Thymus (tissue), 11 donors: ENCODE measurements at regions not wholly inside any gene's neighbourhood (a gene's known extent, or its start where the extent isn't known, plus 50 kb on each side); places are given as distances from the start of the nearest gene placed in this dataset.
"Not testable (repeated sequence)": the region's sequence is repeated elsewhere in the genome, so short reads cannot be mapped to it uniquely, and the experiment has no call there.

Experiments used
- DNase-seq, 9 donors: peaks; one replicate each; pipeline ENCODE4 v3.0.0-alpha.2; 2013; ENCODE audit warnings: low spot score in 9 of 9, low read depth in 6 of 9, missing footprints in 1 of 9
- H3K27ac ChIP-seq, 2 donors: one replicate each; pipeline ENCODE4 v1.5.1; 2013; ENCODE audit warnings: control low read depth in 1 of 2, low read depth in 1 of 2, low read length in 1 of 2, mild to moderate bottlenecking in 1 of 2, moderate library complexity in 1 of 2
- H3K27me3 ChIP-seq, 2 donors: one replicate each; pipeline ENCODE4 v1.5.1; 2013; ENCODE audit warnings: low read length in 1 of 2; ENCODE audit not compliant: control insufficient read depth in 2 of 2, insufficient read depth in 1 of 2
- H3K36me3 ChIP-seq, 2 donors: one replicate each; pipeline ENCODE4 v1.5.1; 2013; ENCODE audit warnings: low read length in 1 of 2, mild to moderate bottlenecking in 1 of 2, moderate library complexity in 1 of 2; ENCODE audit not compliant: control insufficient read depth in 2 of 2, insufficient read depth in 2 of 2
- H3K4me1 ChIP-seq, 2 donors: one replicate each; pipeline ENCODE4 v1.5.1; 2013; ENCODE audit warnings: low read length in 2 of 2; ENCODE audit not compliant: control insufficient read depth in 2 of 2, insufficient read depth in 2 of 2
- H3K4me3 ChIP-seq, 2 donors: one replicate each; pipeline ENCODE4 v1.5.1; 2013; ENCODE audit warnings: low read length in 2 of 2, control low read depth in 1 of 2, mild to moderate bottlenecking in 1 of 2
- H3K9me3 ChIP-seq, 2 donors: one replicate each; pipeline ENCODE4 v1.5.1; 2013; ENCODE audit warnings: low read length in 1 of 2, mild to moderate bottlenecking in 1 of 2; ENCODE audit not compliant: control insufficient read depth in 2 of 2, insufficient read depth in 1 of 2
- WGBS: extraction: QIAGEN DNeasy Blood & Tissue Kit; methylation state at CpG from one replicate; pipeline ENCODE4 v1.1.7; 2013; 5-methylcytosine and 5-hydroxymethylcytosine counted together
- donor health status: healthy.

DNA sequence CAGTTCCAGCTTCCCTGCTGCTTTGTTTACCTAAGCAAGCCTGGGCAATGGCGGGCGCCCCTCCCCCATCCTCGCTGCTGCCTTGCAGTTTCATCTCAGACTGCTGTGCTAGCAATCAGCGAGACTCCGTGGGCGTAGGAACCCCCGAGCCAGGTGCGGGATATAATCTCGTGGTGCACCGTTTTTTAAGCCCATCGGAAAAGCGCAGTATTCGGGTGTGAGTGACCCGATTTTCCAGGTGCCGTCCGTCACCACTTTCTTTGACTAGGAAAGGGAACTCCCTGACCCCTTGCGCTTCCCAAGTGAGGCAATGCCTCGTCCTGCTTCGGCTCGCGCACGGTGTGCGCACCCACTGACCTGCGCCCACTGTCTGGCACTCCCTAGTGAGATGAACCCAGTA lies 914.7 kb downstream of the AMY1C start:
- not testable (repeated sequence) for DNase-seq, H3K4me3 ChIP-seq, H3K9me3 ChIP-seq, H3K27me3 ChIP-seq, H3K36me3 ChIP-seq, H3K4me1 ChIP-seq, H3K27ac ChIP-seq
- WGBS = 97% methylated on average over 24 of the region's 24 CpGs

DNA sequence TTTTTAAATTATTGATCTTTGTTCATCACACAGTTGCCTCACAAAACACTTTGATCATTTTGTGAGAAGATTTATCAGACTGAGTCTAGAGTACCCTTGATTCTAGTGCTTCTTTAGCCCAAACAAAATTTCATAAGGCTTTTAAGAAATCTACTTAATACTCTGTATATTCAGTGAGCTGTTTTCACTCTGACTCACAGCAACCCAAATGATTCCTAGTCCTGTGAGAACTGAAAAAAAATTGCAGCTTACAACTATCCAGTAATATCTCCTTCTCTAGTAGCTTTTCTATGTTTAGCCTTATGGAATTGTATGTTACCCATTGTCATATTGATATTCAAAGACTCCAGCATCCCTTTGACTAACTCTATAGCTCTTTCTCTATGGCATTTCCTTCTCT lies 915.6 kb downstream of the AMY1C start:
- no peaks in the 10 kb centered on the region for H3K4me1 ChIP-seq

DNA sequence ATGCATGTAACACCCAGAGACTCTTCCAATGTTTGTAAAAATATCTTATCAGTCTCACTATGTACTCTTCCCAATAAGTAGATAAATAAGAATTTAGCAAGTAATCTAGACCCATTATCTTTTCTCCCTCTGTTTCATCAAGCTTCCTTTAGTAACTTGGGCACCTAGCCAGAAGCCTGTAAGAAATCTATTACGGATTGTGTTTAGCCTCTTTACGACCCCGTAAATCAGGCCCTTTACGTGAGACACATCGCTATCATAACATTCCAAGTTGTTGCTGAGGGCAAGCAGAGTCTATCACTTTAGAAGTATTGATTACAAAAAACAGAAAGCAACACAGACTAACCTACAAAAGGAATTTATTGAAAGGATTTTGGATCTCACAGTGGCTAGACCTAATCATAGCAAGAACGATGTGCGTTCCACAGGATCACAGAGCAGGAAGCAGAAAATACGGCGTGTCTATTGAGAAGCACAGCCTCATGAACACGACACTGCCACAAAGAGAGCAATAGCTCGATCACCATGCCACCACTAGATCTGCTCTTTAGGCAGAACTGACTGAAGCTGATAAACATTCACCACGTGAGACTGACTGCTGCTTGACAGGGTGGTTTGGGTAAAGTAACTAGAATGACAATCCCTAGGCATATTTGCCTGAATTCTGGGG lies 922.1 kb downstream of the AMY1C start:
- Histone ChIP-seq H3K4me3 (no peak overlapping the region), H3K27me3 (no peaks in the 10 kb centered on the region), H3K27ac (no peak overlapping the region), H3K36me3 (no peaks in the 10 kb centered on the region), H3K9me3 (no peaks in the 10 kb centered on the region), H3K4me1 (no peaks in the 10 kb centered on the region)
- no peak for DNase-seq
- 81% methylated on average over 12 of the region's 12 CpGs for WGBS

More for the DNA sequence above, 915.6 kb downstream of the AMY1C start:
- H3K4me3 ChIP-seq = no peak overlapping the region
- H3K27ac ChIP-seq = no peak overlapping the region
- H3K36me3 ChIP-seq = no peaks in the 10 kb centered on the region
- no peaks in the 10 kb centered on the region for H3K9me3 ChIP-seq
- DNase-seq = no peak
- no peaks in the 10 kb centered on the region for H3K27me3 ChIP-seq

DNA sequence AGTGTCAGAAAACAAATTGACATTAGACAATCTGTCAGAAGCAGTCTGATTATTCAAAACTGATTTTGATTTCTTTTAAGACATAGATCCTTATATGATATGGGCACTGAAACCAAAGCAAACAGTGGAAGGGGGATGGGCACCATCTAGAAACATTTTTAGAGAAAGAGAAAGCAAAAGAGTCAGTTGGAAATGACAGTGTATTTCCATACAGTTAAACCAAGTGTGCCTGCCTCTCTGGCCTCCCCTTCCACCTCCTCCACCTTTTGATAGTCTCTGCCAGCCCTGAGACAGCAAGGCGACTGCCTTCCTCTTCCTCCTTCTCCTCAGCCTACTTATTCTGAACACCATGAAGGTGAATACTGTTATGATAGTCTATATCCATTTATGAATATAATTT lies 949.7 kb downstream of the AMY1C start:
- no peak overlapping the region for H3K4me3 ChIP-seq
- H3K4me1 ChIP-seq = no peaks in the 10 kb centered on the region
- WGBS = 89% methylated on average over 1 of the region's 1 CpG
- H3K9me3 ChIP-seq = no peaks in the 10 kb centered on the region
- DNase-seq = no peak
- H3K27me3 ChIP-seq = no peaks in the 10 kb centered on the region
- no peaks in the 10 kb centered on the region for H3K36me3 ChIP-seq
- no peak overlapping the region for H3K27ac ChIP-seq

DNA sequence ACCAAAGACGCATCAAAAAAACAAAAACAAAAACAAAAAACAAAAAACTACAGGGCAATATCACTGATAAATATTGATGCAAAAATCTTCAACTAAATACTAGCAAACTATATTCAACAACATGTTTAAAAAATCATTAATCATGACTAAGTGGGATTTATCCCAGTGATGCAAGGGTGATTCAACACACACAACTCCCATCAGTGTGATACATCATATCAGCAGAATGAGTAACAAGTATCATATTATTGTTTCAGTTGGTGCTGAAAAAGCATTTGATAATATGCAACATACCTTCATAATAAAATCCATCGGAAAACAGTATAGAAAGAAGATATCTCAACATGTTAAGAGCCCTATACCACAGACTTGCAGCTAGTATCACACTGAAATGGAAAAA lies 953.0 kb downstream of the AMY1C start:
- 95% methylated on average over 2 of the region's 2 CpGs for WGBS
- Histone ChIP-seq H3K27me3 (no peaks in the 10 kb centered on the region), H3K36me3 (no peaks in the 10 kb centered on the region), H3K9me3 (no peaks in the 10 kb centered on the region), H3K4me3 (no peak overlapping the region), H3K27ac (no peak overlapping the region), H3K4me1 (no peaks in the 10 kb centered on the region)
- no peak for DNase-seq

DNA sequence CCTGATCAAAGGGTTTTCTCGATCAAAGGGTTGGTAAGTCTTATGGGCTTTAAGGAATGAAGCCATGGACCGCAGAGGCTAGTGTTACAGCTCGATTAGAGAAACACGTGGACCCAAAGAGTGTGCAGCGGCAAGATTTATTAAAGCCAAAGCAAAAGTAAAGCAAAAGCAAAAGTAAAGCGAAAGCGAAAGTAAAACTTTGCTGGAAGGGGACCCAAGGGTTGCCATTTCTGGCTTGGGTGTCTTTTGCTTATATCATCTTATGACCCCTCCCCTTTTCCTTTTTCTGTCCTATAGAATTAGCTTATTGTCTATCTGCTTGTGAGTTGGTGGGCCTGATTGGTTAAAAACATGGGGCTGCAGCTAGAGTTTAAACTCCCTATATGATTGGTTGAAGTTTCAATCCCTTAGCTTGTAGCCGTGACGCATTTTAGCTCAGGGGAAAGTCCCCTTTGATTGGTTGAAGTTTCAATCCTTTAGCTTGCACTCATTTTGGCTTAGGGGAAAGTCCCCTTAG lies 957.0 kb downstream of the AMY1C start:
- no peak overlapping the region for H3K4me3 ChIP-seq
- WGBS = 93% methylated on average over 9 of the region's 9 CpGs
- no peaks in the 10 kb centered on the region for H3K4me1 ChIP-seq
- no peaks in the 10 kb centered on the region for H3K27me3 ChIP-seq
- no peak overlapping the region for H3K27ac ChIP-seq
- DNase-seq = peak in 1 of 9 donors; percentile 7
- no peaks in the 10 kb centered on the region for H3K9me3 ChIP-seq
- H3K36me3 ChIP-seq = no peaks in the 10 kb centered on the region

DNA sequence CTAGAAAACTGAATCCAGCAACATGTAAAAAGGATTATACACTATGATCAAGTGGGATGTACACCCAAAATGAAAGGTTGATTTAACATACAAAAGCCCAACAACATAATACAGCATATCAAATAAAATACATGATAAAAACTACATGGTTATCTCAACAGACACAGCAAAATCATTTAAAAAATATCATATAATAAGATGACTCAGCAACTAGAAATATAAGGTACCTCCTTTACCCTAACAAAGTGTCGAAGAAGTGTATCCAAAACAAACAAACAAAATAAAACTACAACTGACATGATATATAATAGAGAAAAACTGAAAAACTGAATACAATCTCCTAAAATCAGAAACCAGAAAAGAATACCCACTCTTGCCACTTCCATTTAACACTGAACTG lies 969.1 kb downstream of the AMY1C start:
- Histone ChIP-seq H3K4me1 (no peaks in the 10 kb centered on the region), H3K27ac (no peak overlapping the region), H3K9me3 (no peaks in the 10 kb centered on the region), H3K4me3 (no peak overlapping the region), H3K36me3 (no peaks in the 10 kb centered on the region), H3K27me3 (no peaks in the 10 kb centered on the region)
- no peak for DNase-seq
- 95% methylated on average over 1 of the region's 1 CpG for WGBS

DNA sequence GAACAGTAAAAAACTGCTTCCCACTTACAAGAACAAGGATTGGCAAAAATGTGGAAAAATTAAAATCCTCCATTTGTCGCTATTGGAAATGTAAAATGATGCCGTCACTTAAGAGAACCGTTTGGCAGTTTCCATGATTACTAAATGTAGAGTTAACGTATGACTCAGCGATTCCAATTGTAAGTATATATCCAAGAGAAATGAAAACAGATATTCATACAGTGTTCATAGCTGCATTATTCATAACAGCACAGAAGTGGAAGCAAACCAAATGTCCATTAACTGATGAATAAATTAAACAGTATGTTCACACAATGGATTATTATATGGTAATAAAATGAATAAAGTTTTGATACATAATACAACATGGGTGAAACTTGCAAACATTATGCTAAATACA lies 971.0 kb downstream of the AMY1C start:
- WGBS = 97% methylated on average over 5 of the region's 5 CpGs

DNA sequence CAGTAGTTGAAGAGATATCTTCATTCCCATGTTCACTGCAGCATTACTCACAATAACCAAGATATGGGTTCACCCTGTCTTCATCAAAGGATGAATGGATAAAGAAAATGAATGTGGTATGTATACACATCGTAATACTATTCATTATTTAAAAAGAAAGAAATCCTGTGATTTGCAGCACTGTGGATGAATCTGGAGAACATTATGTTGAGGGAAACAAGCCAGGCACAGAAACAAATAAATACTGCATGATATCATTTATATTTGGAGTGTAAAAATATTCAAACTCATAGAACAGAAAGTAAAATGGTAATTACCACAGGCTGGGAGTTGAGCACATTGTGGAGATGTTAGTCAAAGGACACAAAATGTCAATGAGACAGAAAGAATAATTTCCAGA lies 977.2 kb downstream of the AMY1C start:
- Histone ChIP-seq H3K4me1 (no peaks in the 10 kb centered on the region), H3K27me3 (no peaks in the 10 kb centered on the region), H3K36me3 (no peaks in the 10 kb centered on the region), H3K27ac (no peak overlapping the region), H3K9me3 (no peaks in the 10 kb centered on the region), H3K4me3 (no peak overlapping the region)
- no peak for DNase-seq
- WGBS = 89% methylated on average over 1 of the region's 1 CpG

More for the DNA sequence above, 971.0 kb downstream of the AMY1C start:
- H3K9me3 ChIP-seq = no peaks in the 10 kb centered on the region
- no peak overlapping the region for H3K4me3 ChIP-seq
- no peak overlapping the region for H3K27ac ChIP-seq
- H3K36me3 ChIP-seq = no peaks in the 10 kb centered on the region
- no peak for DNase-seq
- H3K4me1 ChIP-seq = no peaks in the 10 kb centered on the region
- no peaks in the 10 kb centered on the region for H3K27me3 ChIP-seq
